ENCODE measurements at regions not wholly inside any gene's neighbourhood (a gene's known extent, or its start where the extent isn't known, plus 50 kb on each side); places are given as distances from the start of the nearest gene placed in this dataset.

- TF ChIP-seq ZBTB33 (IDR thresholded peaks at IDR 0.05) = no peak
- TF ChIP-seq YY1 (IDR thresholded peaks at IDR 0.05) = no peak
- TF ChIP-seq GABPA (IDR thresholded peaks at IDR 0.05 in 1 of 2, conservative IDR thresholded peaks at IDR 0.05 in 1 of 2) = no peak
- no peak for TF ChIP-seq SP1 (IDR thresholded peaks at IDR 0.05)
Measured at GRCh38 chr22:44586351-44586990, 88.4 kb upstream of the RTL6 start (continued).

GRCh38 chr22:44585559-44586350, 87.7 kb upstream of the RTL6 start:
- TF ChIP-seq SP1 (IDR thresholded peaks at IDR 0.05) (no peak), CTCF (IDR thresholded peaks at IDR 0.05; ENCODE audit: low read depth, low read length, missing input control) (no peak), TAF1 (conservative IDR thresholded peaks at IDR 0.05) (no peak)
- no peaks in the 10 kb centered on the region for H3K36me3 ChIP-seq (ENCODE audit: control insufficient read depth in 4 of 4, insufficient read depth in 3 of 4, low read depth in 1 of 4, low read length in 3 of 4)
- H3K4me1 ChIP-seq (ENCODE audit: control insufficient read depth in 4 of 4, insufficient read depth in 4 of 4, low read length in 3 of 4) = no peaks in the 10 kb centered on the region
- no peak overlapping the region for H3K27ac ChIP-seq (ENCODE audit: low read depth in 1 of 2, low read length in 2 of 2)
- H3K27me3 ChIP-seq (ENCODE audit: control insufficient read depth in 4 of 4, insufficient read depth in 4 of 4, low read length in 3 of 4) = peaks cover 0 to 10% (median 1%) of the 10 kb centered on the region in 4 donors
- 72% methylated on average over 20 of the region's 20 CpGs for WGBS
- no peaks in the 10 kb centered on the region for H3K9me3 ChIP-seq (ENCODE audit: control insufficient read depth in 4 of 4, low read length in 3 of 4)
- DNase-seq (ENCODE audit: low spot score) = no peak
- no peak overlapping the region for H3K4me3 ChIP-seq (ENCODE audit: low read depth in 1 of 3, low read length in 3 of 3)
- no peak overlapping the region for H3K9ac ChIP-seq (ENCODE audit: low read depth in 1 of 2, low read length in 2 of 2)

GRCh38 chr22:44584256-44584902, 86.3 kb upstream of the RTL6 start:
- H3K4me3 ChIP-seq (ENCODE audit: low read depth in 1 of 3, low read length in 3 of 3) = no peak overlapping the region
- 78% methylated on average over 7 of the region's 7 CpGs for WGBS
- H3K9me3 ChIP-seq (ENCODE audit: control insufficient read depth in 4 of 4, low read length in 3 of 4) = no peaks in the 10 kb centered on the region
- no peak overlapping the region for H3K9ac ChIP-seq (ENCODE audit: low read depth in 1 of 2, low read length in 2 of 2)
- H3K27me3 ChIP-seq (ENCODE audit: control insufficient read depth in 4 of 4, insufficient read depth in 4 of 4, low read length in 3 of 4) = peaks cover 0 to 7% (median 1%) of the 10 kb centered on the region in 4 donors
- TF ChIP-seq TAF1 (conservative IDR thresholded peaks at IDR 0.05) (no peak), CTCF (IDR thresholded peaks at IDR 0.05; ENCODE audit: low read depth, low read length, missing input control) (no peak), FOXA1 (IDR thresholded peaks at IDR 0.05) (no peak), GABPA (IDR thresholded peaks at IDR 0.05 in 1 of 2, conservative IDR thresholded peaks at IDR 0.05 in 1 of 2) (no peak), ATF3 (IDR thresholded peaks at IDR 0.05) (no peak), RAD21 (IDR thresholded peaks at IDR 0.05) (no peak), HNF4A (conservative IDR thresholded peaks at IDR 0.05) (no peak)
- no peaks in the 10 kb centered on the region for H3K36me3 ChIP-seq (ENCODE audit: control insufficient read depth in 4 of 4, insufficient read depth in 3 of 4, low read depth in 1 of 4, low read length in 3 of 4)
- H3K27ac ChIP-seq (ENCODE audit: low read depth in 1 of 2, low read length in 2 of 2) = no peak overlapping the region
- DNase-seq (ENCODE audit: low spot score) = no peak
- H3K4me1 ChIP-seq (ENCODE audit: control insufficient read depth in 4 of 4, insufficient read depth in 4 of 4, low read length in 3 of 4) = no peaks in the 10 kb centered on the region

Data from liver (tissue), 8 donors.